ENCODE measurements at regions not wholly inside any gene's neighbourhood (a gene's known extent, or its start where the extent isn't known, plus 50 kb on each side); places are given as distances from the start of the nearest gene placed in this dataset.
A peak's percentile ranks its signal among the peaks of the same experiment; 100 is the strongest.

GRCh38 chr2:172372436-172372835 is 55.0 kb upstream of the ITGA6 start:
- no peak for DNase-seq
- Histone ChIP-seq H3K9me3 (ENCODE audit: low read depth) (no peaks in the 10 kb centered on the region), H3K79me2 (ENCODE audit: insufficient read depth) (no peaks in the 10 kb centered on the region), H3K36me3 (ENCODE audit: low read depth) (no peaks in the 10 kb centered on the region), H3K4me2 (ENCODE audit: unreplicated experiment) (no peak overlapping the region), H3F3A (ENCODE audit: insufficient read depth) (no peaks in the 10 kb centered on the region), H3K4me3 (no peak overlapping the region), H3K27me3 (replicated peaks; ENCODE audit: insufficient read depth) (no peaks in the 10 kb centered on the region), H3K4me1 (ENCODE audit: insufficient read depth) (no peaks in the 10 kb centered on the region), H3K27ac (no peak overlapping the region), H3K9ac (no peak overlapping the region), H3K9me2 (ENCODE audit: insufficient read depth) (no peaks in the 10 kb centered on the region), H2AFZ (no peak overlapping the region), H4K20me1 (ENCODE audit: insufficient read depth) (no peaks in the 10 kb centered on the region)
- in situ Hi-C loops (cut with MboI) = no loop called here
- TF ChIP-seq EZH2 (IDR thresholded peaks at IDR 0.05; ENCODE audit: insufficient read depth, poor library complexity, severe bottlenecking) (no peak), EZH2phosphoT487 (IDR thresholded peaks at IDR 0.05; ENCODE audit: insufficient read depth, low read depth) (no peak)

GRCh38 chr2:172373076-172373475 is 54.3 kb upstream of the ITGA6 start:
- Histone ChIP-seq H3K9me2 (ENCODE audit: insufficient read depth) (no peaks in the 10 kb centered on the region), H3K27me3 (replicated peaks; ENCODE audit: insufficient read depth) (no peaks in the 10 kb centered on the region), H2AFZ (no peak overlapping the region), H3K4me2 (ENCODE audit: unreplicated experiment) (no peak overlapping the region), H3K9me3 (ENCODE audit: low read depth) (no peaks in the 10 kb centered on the region), H3K79me2 (ENCODE audit: insufficient read depth) (no peaks in the 10 kb centered on the region), H3K4me3 (no peak overlapping the region), H3K4me1 (ENCODE audit: insufficient read depth) (no peaks in the 10 kb centered on the region), H3F3A (ENCODE audit: insufficient read depth) (no peaks in the 10 kb centered on the region), H3K27ac (no peak overlapping the region), H3K9ac (no peak overlapping the region), H4K20me1 (ENCODE audit: insufficient read depth) (no peaks in the 10 kb centered on the region), H3K36me3 (ENCODE audit: low read depth) (no peaks in the 10 kb centered on the region)
- in situ Hi-C loops (cut with MboI) = no loop called here
- WGBS, 2 experiments (ENCODE audit: low coverage in 1 of 2, low lambda C conversion rate in 2 of 2, missing lambda C conversion rate in 2 of 2) = 39 to 47% methylated on average over 5 of the region's 5 CpGs
- no peak for DNase-seq
- TF ChIP-seq EZH2phosphoT487 (IDR thresholded peaks at IDR 0.05; ENCODE audit: insufficient read depth, low read depth) (no peak), EZH2 (IDR thresholded peaks at IDR 0.05; ENCODE audit: insufficient read depth, poor library complexity, severe bottlenecking) (no peak)

- H4K20me1 ChIP-seq (ENCODE audit: insufficient read depth) = no peaks in the 10 kb centered on the region
- no peaks in the 10 kb centered on the region for H3K4me1 ChIP-seq (ENCODE audit: insufficient read depth)
- H3K4me3 ChIP-seq = no peak overlapping the region
- H3K27me3 ChIP-seq (replicated peaks; ENCODE audit: insufficient read depth) = no peaks in the 10 kb centered on the region
- no peak overlapping the region for H3K27ac ChIP-seq
- DNase-seq = peak; percentile 20
- 35% methylated on average over 3 of the region's 3 CpGs for WGBS, 2 experiments (ENCODE audit: low coverage in 1 of 2, low lambda C conversion rate in 2 of 2, missing lambda C conversion rate in 2 of 2)
- H3K9ac ChIP-seq = no peak overlapping the region
- no peak overlapping the region for H3K4me2 ChIP-seq (ENCODE audit: unreplicated experiment)
- no peaks in the 10 kb centered on the region for H3K79me2 ChIP-seq (ENCODE audit: insufficient read depth)
- in situ Hi-C loops (cut with MboI) = no loop called here
- H3K36me3 ChIP-seq (ENCODE audit: low read depth) = no peaks in the 10 kb centered on the region
- H3F3A ChIP-seq (ENCODE audit: insufficient read depth) = no peaks in the 10 kb centered on the region
- TF ChIP-seq EZH2phosphoT487 (IDR thresholded peaks at IDR 0.05; ENCODE audit: insufficient read depth, low read depth) (no peak), EZH2 (IDR thresholded peaks at IDR 0.05; ENCODE audit: insufficient read depth, poor library complexity, severe bottlenecking) (no peak)
- H3K9me2 ChIP-seq (ENCODE audit: insufficient read depth) = no peaks in the 10 kb centered on the region
- H3K9me3 ChIP-seq (ENCODE audit: low read depth) = no peaks in the 10 kb centered on the region
- H2AFZ ChIP-seq = no peak overlapping the region
These were observed 53.6 kb upstream of the ITGA6 start for GRCh38 chr2:172373766-172374165.

GRCh38 chr2:172374318-172375240 is 52.8 kb upstream of the ITGA6 start:
- Histone ChIP-seq H4K20me1 (ENCODE audit: insufficient read depth) (no peaks in the 10 kb centered on the region), H3K4me1 (ENCODE audit: insufficient read depth) (no peaks in the 10 kb centered on the region), H3K79me2 (ENCODE audit: insufficient read depth) (no peaks in the 10 kb centered on the region), H3K9ac (no peak overlapping the region), H3K4me3 (no peak overlapping the region), H3K27ac (no peak overlapping the region), H3F3A (ENCODE audit: insufficient read depth) (no peaks in the 10 kb centered on the region), H3K4me2 (ENCODE audit: unreplicated experiment) (no peak overlapping the region), H3K36me3 (ENCODE audit: low read depth) (no peaks in the 10 kb centered on the region), H3K9me3 (ENCODE audit: low read depth) (no peaks in the 10 kb centered on the region), H3K27me3 (replicated peaks; ENCODE audit: insufficient read depth) (no peaks in the 10 kb centered on the region), H2AFZ (no peak overlapping the region), H3K9me2 (ENCODE audit: insufficient read depth) (no peaks in the 10 kb centered on the region)
- DNase-seq = no peak
- in situ Hi-C loops (cut with MboI) = no loop called here
- 54 to 56% methylated on average over 7 of the region's 7 CpGs for WGBS, 2 experiments (ENCODE audit: low coverage in 1 of 2, low lambda C conversion rate in 2 of 2, missing lambda C conversion rate in 2 of 2)
- no peak for TF ChIP-seq EZH2phosphoT487 (IDR thresholded peaks at IDR 0.05; ENCODE audit: insufficient read depth, low read depth)

Measured in GM23248 (cell line).